GM13977 (cell line): ENCODE measurements at regions not wholly inside any gene's neighbourhood (a gene's known extent, or its start where the extent isn't known, plus 50 kb on each side); places are given as distances from the start of the nearest gene placed in this dataset.

ENCODE experiments used
- DNase-seq: peaks from one replicate; pipeline ENCODE4 v3.0.0; 2012; ENCODE audit warnings: low spot score
- CTCF ChIP-seq: IDR thresholded peaks from 2 replicates; pipeline ENCODE4 v1.5.1; 2012; ENCODE audit warnings: mild to moderate bottlenecking, control low read depth; ENCODE audit not compliant: insufficient read depth; ENCODE audit errors: extremely low read depth, missing control alignments
- in situ Hi-C: fragments of 300-500 bp; cut with MboI; formaldehyde crosslinking; loops from one replicate; pipeline ENCODE4 v1.12.0; 2022; ENCODE audit warnings: low sequenced_read_pairs, low pct_unique_long_range_greater_than_20kb, mixed read lengths, inconsistent platforms; ENCODE audit not compliant: unreplicated experiment

GRCh38 chr12:42794806-42795205 is 205.3 kb upstream of the PRICKLE1 start:
- DNase-seq: no peak
- no peak for TF ChIP-seq CTCF
- in situ Hi-C loops: no loop called here

GRCh38 chr12:42793166-42793565 is 203.6 kb upstream of the PRICKLE1 start:
- DNase-seq: no peak
- in situ Hi-C loops: no loop called here

GRCh38 chr12:42792265-42792664 is 202.7 kb upstream of the PRICKLE1 start:
- no peak for DNase-seq
- in situ Hi-C loops: no loop called here
- no peak for TF ChIP-seq CTCF

More at GRCh38 chr12:42793166-42793565, 203.6 kb upstream of the PRICKLE1 start:
- no peak for TF ChIP-seq CTCF

- no peak for DNase-seq
- in situ Hi-C loops: no loop called here
- no peak for TF ChIP-seq CTCF
Measured at GRCh38 chr12:42791399-42791798, 201.9 kb upstream of the PRICKLE1 start.

- DNase-seq: no peak
- TF ChIP-seq CTCF: no peak
- in situ Hi-C loops: no loop called here
Measured at GRCh38 chr12:42790761-42791151, 201.2 kb upstream of the PRICKLE1 start.

GRCh38 chr12:42789808-42790760 is 200.5 kb upstream of the PRICKLE1 start:
- TF ChIP-seq CTCF: no peak
- in situ Hi-C loops: no loop called here
- no peak for DNase-seq
